OCI-LY3 (cell line): ENCODE measurements at regions not wholly inside any gene's neighbourhood (a gene's known extent, or its start where the extent isn't known, plus 50 kb on each side); places are given as distances from the start of the nearest gene placed in this dataset.

Source experiments
- H2AFZ ChIP-seq: fragments of 200-600, 300-600 bp; shearing (Covaris generic); 2 replicates; pipeline ENCODE4 v1.6.0; 2014; ENCODE audit warnings: antibody characterized with exemption, low read depth, low read length
- H3K27ac ChIP-seq: fragments of 200-600, 300-600 bp; sonication (generic); 2 replicates; pipeline ENCODE4 v1.5.1; 2014; ENCODE audit warnings: mild to moderate bottlenecking, low read length, moderate library complexity, mixed read lengths
- H3K27me3 ChIP-seq: fragments of 200-600, 300-600 bp; sonication (generic); 2 replicates; pipeline ENCODE4 v1.6.1; 2014; ENCODE audit warnings: low read depth, low read length, mixed read lengths
- H3K36me3 ChIP-seq: fragments of 200-600, 300-600 bp; sonication (generic); replicated peaks from 2 replicates; pipeline ENCODE3; 2014; ENCODE audit warnings: low read depth, low read length, mixed read lengths
- H3K4me1 ChIP-seq: fragments of 300-600, 200-600 bp; sonication (generic); 2 replicates; pipeline ENCODE4 v1.6.1; 2014; ENCODE audit warnings: low read length, mixed read lengths
- H3K4me2 ChIP-seq: fragments of 200-600, 300-600 bp; sonication (generic); 2 replicates; pipeline ENCODE4 v1.6.1; 2014; ENCODE audit warnings: low read length, mixed read lengths
- H3K4me3 ChIP-seq: fragments of 300-600, 200-600 bp; sonication (generic); 2 replicates; pipeline ENCODE4 v1.5.1; 2014; ENCODE audit warnings: antibody characterized with exemption, mild to moderate bottlenecking, low read length, moderate library complexity
- H3K79me2 ChIP-seq: fragments of 300-600, 200-600 bp; shearing (Covaris generic); 2 replicates; pipeline ENCODE4 v1.6.1; 2014; ENCODE audit warnings: mild to moderate bottlenecking, low read length, mixed read lengths
- H3K9ac ChIP-seq: fragments of 300-600, 200-600 bp; shearing (Covaris generic); 2 replicates; pipeline ENCODE4 v1.6.0; 2014; ENCODE audit warnings: mild to moderate bottlenecking, low read length, moderate library complexity
- H3K9me3 ChIP-seq: fragments of 200-600, 300-600 bp; shearing (Covaris generic); 2 replicates; pipeline ENCODE4 v1.6.1; 2014; ENCODE audit warnings: low read length, mixed read lengths; ENCODE audit not compliant: insufficient read depth
- H4K20me1 ChIP-seq: fragments of 200-600, 300-600 bp; sonication (generic); 2 replicates; pipeline ENCODE4 v1.6.1; 2016; ENCODE audit warnings: low read length, mixed read lengths; ENCODE audit not compliant: insufficient read depth
- CTCF ChIP-seq: fragments of 200-600, 300-600 bp; sonication (generic); IDR thresholded peaks from 2 replicates; pipeline ENCODE4 v1.5.1; 2014; ENCODE audit warnings: antibody characterized with exemption, low read length, low read depth
- EZH2phosphoT487 ChIP-seq: fragments of 200-600 bp; shearing (Covaris generic); IDR thresholded peaks from 2 replicates; pipeline ENCODE4 v1.6.1; 2018; ENCODE audit warnings: antibody characterized with exemption, mixed run types, low read depth

GRCh38 chr3:40869013-40869412, 330.3 kb upstream of the CTNNB1 start:
- no peaks in the 10 kb centered on the region for H4K20me1 ChIP-seq
- peaks cover 3% of the 10 kb centered on the region for H3K36me3 ChIP-seq
- no peak overlapping the region for H3K9ac ChIP-seq
- H3K4me1 ChIP-seq = peaks cover 3% of the 10 kb centered on the region; the same call in 1 of the 2 replicates
- no peak overlapping the region for H3K4me3 ChIP-seq
- no peak overlapping the region for H2AFZ ChIP-seq
- TF ChIP-seq EZH2phosphoT487 (no peak), CTCF (no peak)
- no peak overlapping the region for H3K27ac ChIP-seq
- no peak overlapping the region for H3K4me2 ChIP-seq
- peaks cover 3% of the 10 kb centered on the region for H3K27me3 ChIP-seq
- no peaks in the 10 kb centered on the region for H3K79me2 ChIP-seq
- H3K9me3 ChIP-seq = no peaks in the 10 kb centered on the region

- no peak overlapping the region for H3K9ac ChIP-seq
- no peaks in the 10 kb centered on the region for H3K9me3 ChIP-seq
These were observed 329.4 kb upstream of the CTNNB1 start for GRCh38 chr3:40869939-40870338.

GRCh38 chr3:40871394-40871793, 327.9 kb upstream of the CTNNB1 start:
- no peak overlapping the region for H2AFZ ChIP-seq

More at GRCh38 chr3:40869939-40870338, 329.4 kb upstream of the CTNNB1 start:
- H3K79me2 ChIP-seq = no peaks in the 10 kb centered on the region
- H3K36me3 ChIP-seq = peaks cover 3% of the 10 kb centered on the region
- peaks cover 3% of the 10 kb centered on the region for H3K27me3 ChIP-seq
- peaks cover 3% of the 10 kb centered on the region; the same call in 1 of the 2 replicates for H3K4me1 ChIP-seq
- H2AFZ ChIP-seq = no peak overlapping the region
- H4K20me1 ChIP-seq = no peaks in the 10 kb centered on the region
- no peak for TF ChIP-seq EZH2phosphoT487
- TF ChIP-seq CTCF = no peak
- no peak overlapping the region for H3K4me3 ChIP-seq
- H3K27ac ChIP-seq = no peak overlapping the region
- H3K4me2 ChIP-seq = no peak overlapping the region

GRCh38 chr3:40872258-40872920, 326.9 kb upstream of the CTNNB1 start:
- H4K20me1 ChIP-seq = no peaks in the 10 kb centered on the region
- H3K9ac ChIP-seq = no peak overlapping the region
- no peak overlapping the region for H3K4me2 ChIP-seq
- H3K9me3 ChIP-seq = no peaks in the 10 kb centered on the region
- no peak overlapping the region for H2AFZ ChIP-seq
- TF ChIP-seq CTCF (no peak), EZH2phosphoT487 (no peak)
- H3K4me1 ChIP-seq = no peaks in the 10 kb centered on the region
- no peak overlapping the region for H3K27ac ChIP-seq
- no peak overlapping the region for H3K4me3 ChIP-seq
- no peaks in the 10 kb centered on the region for H3K79me2 ChIP-seq
- H3K27me3 ChIP-seq = peaks cover 3% of the 10 kb centered on the region
- H3K36me3 ChIP-seq = no peaks in the 10 kb centered on the region

More at GRCh38 chr3:40871394-40871793, 327.9 kb upstream of the CTNNB1 start:
- H3K36me3 ChIP-seq = peaks cover 3% of the 10 kb centered on the region
- H3K9me3 ChIP-seq = no peaks in the 10 kb centered on the region
- no peak overlapping the region for H3K4me3 ChIP-seq
- H3K79me2 ChIP-seq = no peaks in the 10 kb centered on the region
- H3K9ac ChIP-seq = no peak overlapping the region
- peaks cover 3% of the 10 kb centered on the region for H3K27me3 ChIP-seq
- TF ChIP-seq EZH2phosphoT487 = no peak
- no peak for TF ChIP-seq CTCF
- H4K20me1 ChIP-seq = no peaks in the 10 kb centered on the region
- no peak overlapping the region for H3K27ac ChIP-seq
- peaks cover 3% of the 10 kb centered on the region; the same call in 1 of the 2 replicates for H3K4me1 ChIP-seq
- no peak overlapping the region for H3K4me2 ChIP-seq
